HL-60 (cell line): ENCODE measurements at regions not wholly inside any gene's neighbourhood (a gene's known extent, or its start where the extent isn't known, plus 50 kb on each side); places are given as distances from the start of the nearest gene placed in this dataset.

Experiments used
- CTCF ChIP-seq: IDR thresholded peaks from one replicate; pipeline ENCODE4 v1.5.1; 2011; ENCODE audit warnings: low read length, control low read depth, inconsistent platforms; ENCODE audit not compliant: insufficient read depth
- GABPA ChIP-seq: IDR thresholded peaks from 2 replicates; pipeline ENCODE4 v1.6.1; 2012; ENCODE audit warnings: low read depth
- POLR2AphosphoS5 ChIP-seq: IDR thresholded peaks from 2 replicates; pipeline ENCODE4 v1.6.1; 2012; ENCODE audit warnings: low read depth
- REST ChIP-seq: IDR thresholded peaks from 2 replicates; pipeline ENCODE4 v1.6.1; 2012; ENCODE audit warnings: low read depth; ENCODE audit not compliant: insufficient replicate concordance

- TF ChIP-seq CTCF (no peak), POLR2AphosphoS5 (no peak), GABPA (no peak), REST (no peak)
These were observed 776.0 kb downstream of the TFAP2A start for GRCh38 chr6:9638861-9639260.
